OCI-LY1 (cell line): ENCODE measurements at regions not wholly inside any gene's neighbourhood (a gene's known extent, or its start where the extent isn't known, plus 50 kb on each side); places are given as distances from the start of the nearest gene placed in this dataset.

ENCODE experiments used
- H2AFZ ChIP-seq: fragments of 200-600 bp; sonication (generic), shearing (Covaris generic); 2 replicates; pipeline ENCODE4 v1.6.0; 2014; ENCODE audit warnings: antibody characterized with exemption, mild to moderate bottlenecking, low read length
- H3F3A ChIP-seq: fragments of 200-600 bp; sonication (generic), shearing (Covaris generic); 2 replicates; pipeline ENCODE4 v1.6.0; 2014; ENCODE audit warnings: mild to moderate bottlenecking, antibody characterized with exemption, low read length, moderate library complexity; ENCODE audit not compliant: insufficient read depth
- H3K27ac ChIP-seq: fragments of 200-600 bp; sonication (generic); 2 replicates; pipeline ENCODE4 v1.5.1; 2014; ENCODE audit warnings: low read length, mixed run types, mild to moderate bottlenecking, low read depth; ENCODE audit not compliant: poor library complexity, severe bottlenecking
- H3K27me3 ChIP-seq: fragments of 200-600 bp; sonication (generic); 2 replicates; pipeline ENCODE4 v1.6.0; 2014; ENCODE audit warnings: antibody characterized with exemption, mild to moderate bottlenecking, low read length, moderate library complexity; ENCODE audit not compliant: insufficient read depth
- H3K36me3 ChIP-seq: fragments of 200-600 bp; sonication (generic); 2 replicates; pipeline ENCODE4 v1.6.1; 2014; ENCODE audit warnings: mild to moderate bottlenecking, antibody characterized with exemption, low read length, moderate library complexity, mixed read lengths; ENCODE audit not compliant: insufficient read depth
- H3K4me1 ChIP-seq: fragments of 200-600 bp; sonication (generic); 2 replicates; pipeline ENCODE4 v1.5.1; 2014; ENCODE audit warnings: mild to moderate bottlenecking, low read length, moderate library complexity; ENCODE audit not compliant: insufficient read depth, severe bottlenecking
- H3K4me2 ChIP-seq: fragments of 200-600 bp; sonication (generic), shearing (Covaris generic); 2 replicates; pipeline ENCODE4 v1.6.1; 2014; ENCODE audit warnings: low read length
- H3K4me3 ChIP-seq: fragments of 200-600 bp; sonication (generic); 2 replicates; pipeline ENCODE4 v1.5.1; 2014; ENCODE audit warnings: low read length, low read depth, mild to moderate bottlenecking, mixed read lengths; ENCODE audit not compliant: poor library complexity, severe bottlenecking
- H3K79me2 ChIP-seq: fragments of 200-600 bp; shearing (Covaris generic); 2 replicates; pipeline ENCODE4 v1.6.1; 2016; ENCODE audit warnings: mixed run types, low read length, mixed read lengths; ENCODE audit not compliant: insufficient read depth
- H3K9ac ChIP-seq: fragments of 200-600 bp; sonication (generic), shearing (Covaris generic); 2 replicates; pipeline ENCODE4 v1.6.1; 2014; ENCODE audit warnings: mild to moderate bottlenecking, low read length, mixed read lengths
- H3K9me2 ChIP-seq: fragments of 200-600 bp; sonication (generic), shearing (Covaris generic); 2 replicates; pipeline ENCODE4 v1.6.1; 2014; ENCODE audit warnings: low read depth, mild to moderate bottlenecking, low read length, mixed read lengths
- H3K9me3 ChIP-seq: fragments of 200-600 bp; shearing (Covaris generic); 2 replicates; pipeline ENCODE4 v1.6.1; 2014; ENCODE audit warnings: low read length, mixed read lengths
- H4K20me1 ChIP-seq: fragments of 200-600 bp; sonication (generic), shearing (Covaris generic); 2 replicates; pipeline ENCODE4 v1.6.0; 2016; ENCODE audit warnings: mild to moderate bottlenecking, low read length; ENCODE audit not compliant: insufficient read depth
- CTCF ChIP-seq: fragments of 200-600 bp; sonication (generic), shearing (Covaris generic); IDR thresholded peaks from 2 replicates; pipeline ENCODE4 v1.5.1; 2017; ENCODE audit warnings: mild to moderate bottlenecking, antibody characterized with exemption, low read length, moderate library complexity, mixed read lengths
- EZH2 ChIP-seq: fragments of 200-600 bp; sonication (generic), shearing (Covaris generic); IDR thresholded peaks from 2 replicates; pipeline ENCODE4 v1.8.0; 2017; ENCODE audit warnings: borderline replicate concordance, mixed run types, mild to moderate bottlenecking, antibody characterized with exemption, low read length, moderate library complexity, mixed read lengths

- H3K4me2 ChIP-seq = no peak overlapping the region
- no peaks in the 10 kb centered on the region for H3K27me3 ChIP-seq
- H3K79me2 ChIP-seq = no peaks in the 10 kb centered on the region
- no peaks in the 10 kb centered on the region for H3F3A ChIP-seq
- H3K4me3 ChIP-seq = no peak overlapping the region
- no peaks in the 10 kb centered on the region for H3K4me1 ChIP-seq
- no peak overlapping the region for H2AFZ ChIP-seq
- H3K9ac ChIP-seq = no peak overlapping the region
- no peak overlapping the region for H3K27ac ChIP-seq
- no peaks in the 10 kb centered on the region for H3K36me3 ChIP-seq
- H4K20me1 ChIP-seq = no peaks in the 10 kb centered on the region
- TF ChIP-seq CTCF = no peak
- TF ChIP-seq EZH2 = no peak
- H3K9me2 ChIP-seq = no peaks in the 10 kb centered on the region
- H3K9me3 ChIP-seq = no peaks in the 10 kb centered on the region
These were observed 796.3 kb downstream of the DIAPH3 start for GRCh38 chr13:59367467-59367866.

- no peak overlapping the region for H2AFZ ChIP-seq
- no peaks in the 10 kb centered on the region for H4K20me1 ChIP-seq
- no peaks in the 10 kb centered on the region for H3K4me1 ChIP-seq
- H3K9me3 ChIP-seq = no peaks in the 10 kb centered on the region
- H3K27ac ChIP-seq = no peak overlapping the region
- H3K36me3 ChIP-seq = no peaks in the 10 kb centered on the region
- H3K27me3 ChIP-seq = no peaks in the 10 kb centered on the region
- H3K9me2 ChIP-seq = no peaks in the 10 kb centered on the region
- no peak overlapping the region for H3K9ac ChIP-seq
- no peak overlapping the region for H3K4me3 ChIP-seq
- H3K79me2 ChIP-seq = no peaks in the 10 kb centered on the region
- no peak for TF ChIP-seq CTCF
- no peak for TF ChIP-seq EZH2
- no peak overlapping the region for H3K4me2 ChIP-seq
- H3F3A ChIP-seq = no peaks in the 10 kb centered on the region
These were observed 795.8 kb downstream of the DIAPH3 start for GRCh38 chr13:59367904-59368303.

GRCh38 chr13:59368693-59369092 lies 795.0 kb downstream of the DIAPH3 start:
- no peaks in the 10 kb centered on the region for H3K36me3 ChIP-seq
- H3K27me3 ChIP-seq = no peaks in the 10 kb centered on the region
- no peaks in the 10 kb centered on the region for H3K79me2 ChIP-seq
- no peak overlapping the region for H3K4me2 ChIP-seq
- H4K20me1 ChIP-seq = no peaks in the 10 kb centered on the region
- H3K9ac ChIP-seq = no peak overlapping the region
- TF ChIP-seq EZH2 = no peak
- no peak for TF ChIP-seq CTCF
- H3K4me1 ChIP-seq = no peaks in the 10 kb centered on the region
- no peaks in the 10 kb centered on the region for H3F3A ChIP-seq
- no peak overlapping the region for H3K4me3 ChIP-seq
- no peaks in the 10 kb centered on the region for H3K9me3 ChIP-seq
- no peaks in the 10 kb centered on the region for H3K9me2 ChIP-seq
- H2AFZ ChIP-seq = no peak overlapping the region
- no peak overlapping the region for H3K27ac ChIP-seq
